HepG2 (cell line): ENCODE measurements at regions not wholly inside any gene's neighbourhood (a gene's known extent, or its start where the extent isn't known, plus 50 kb on each side); places are given as distances from the start of the nearest gene placed in this dataset.
A peak's percentile ranks its signal among the peaks of the same experiment; 100 is the strongest.

Source experiments
- ISL2 ChIP-seq: sonication (generic); formaldehyde crosslinking; IDR thresholded peaks from 2 replicates; pipeline ENCODE4 v1.5.0; 2020; ENCODE audit warnings: missing genetic modification reagents
- MEIS2 ChIP-seq: sonication (generic); formaldehyde crosslinking; IDR thresholded peaks from 2 replicates; pipeline ENCODE4 v1.9.0; 2021; ENCODE audit warnings: mild to moderate bottlenecking, missing genetic modification reagents
- NFYB ChIP-seq: sonication (generic); formaldehyde crosslinking; IDR thresholded peaks from 2 replicates; pipeline ENCODE4 v1.4.0; 2020; ENCODE audit warnings: missing genetic modification reagents
- NR2F1 ChIP-seq, 2 experiments: fragments of 450-650 bp in 1 of 2; formaldehyde crosslinking in 1 of 2; IDR thresholded peaks; 2 replicates each; pipeline versions ENCODE4 v1.5.0 to v1.6.1; 2016 to 2020; ENCODE audit warnings: mild to moderate bottlenecking in 1 of 2, missing compliant biosample characterization in 1 of 2, missing genetic modification reagents in 1 of 2, moderate library complexity in 1 of 2
- PAXIP1 ChIP-seq: sonication (generic); formaldehyde crosslinking; conservative IDR thresholded peaks from 2 replicates; pipeline ENCODE4 v1.4.0; 2020; ENCODE audit warnings: mild to moderate bottlenecking, missing genetic modification reagents, moderate library complexity
- RCOR2 ChIP-seq: IDR thresholded peaks from 2 replicates; pipeline ENCODE4 v1.6.1; 2016; ENCODE audit warnings: missing biosample characterization, missing genetic modification reagents
- RFXAP ChIP-seq: sonication (generic); formaldehyde crosslinking; IDR thresholded peaks from 2 replicates; pipeline ENCODE4 v1.4.0; 2020; ENCODE audit warnings: missing genetic modification reagents, borderline replicate concordance
- SAP130 ChIP-seq: IDR thresholded peaks from 2 replicates; pipeline ENCODE4 v1.6.1; 2016; ENCODE audit warnings: low read depth
- SNAPC2 ChIP-seq: sonication (generic); formaldehyde crosslinking; IDR thresholded peaks from 2 replicates; pipeline ENCODE4 v1.8.1; 2022; ENCODE audit warnings: mild to moderate bottlenecking, missing genetic modification reagents
- SPEN ChIP-seq: sonication (generic); formaldehyde crosslinking; IDR thresholded peaks from 2 replicates; pipeline ENCODE4 v1.5.1; 2020; ENCODE audit warnings: low read depth, mild to moderate bottlenecking, missing genetic modification reagents
- THRA ChIP-seq: sonication (generic); formaldehyde crosslinking; IDR thresholded peaks from 2 replicates; pipeline ENCODE4 v1.4.0; 2020; ENCODE audit warnings: missing genetic modification reagents, borderline replicate concordance
- ZFY ChIP-seq: sonication (generic); formaldehyde crosslinking; IDR thresholded peaks from 2 replicates; pipeline ENCODE4 v1.4.0; 2020; ENCODE audit warnings: missing genetic modification reagents
- ZNF354B ChIP-seq: sonication (generic); formaldehyde crosslinking; IDR thresholded peaks from 2 replicates; pipeline ENCODE4 v1.8.0; 2022; ENCODE audit warnings: mild to moderate bottlenecking, missing genetic modification reagents
- TF ChIP-seq, protein P1 (sequence below): IDR thresholded peaks from 2 replicates; pipeline ENCODE4 v1.6.1; 2018; ENCODE audit warnings: missing genetic modification reagents, mild to moderate bottlenecking, missing compliant biosample characterization
- TF ChIP-seq, protein P2 (sequence below): sonication (generic); formaldehyde crosslinking; IDR thresholded peaks from 2 replicates; pipeline ENCODE4 v1.9.0; 2021; ENCODE audit warnings: mild to moderate bottlenecking, missing genetic modification reagents

- TF ChIP-seq, protein P1, sequence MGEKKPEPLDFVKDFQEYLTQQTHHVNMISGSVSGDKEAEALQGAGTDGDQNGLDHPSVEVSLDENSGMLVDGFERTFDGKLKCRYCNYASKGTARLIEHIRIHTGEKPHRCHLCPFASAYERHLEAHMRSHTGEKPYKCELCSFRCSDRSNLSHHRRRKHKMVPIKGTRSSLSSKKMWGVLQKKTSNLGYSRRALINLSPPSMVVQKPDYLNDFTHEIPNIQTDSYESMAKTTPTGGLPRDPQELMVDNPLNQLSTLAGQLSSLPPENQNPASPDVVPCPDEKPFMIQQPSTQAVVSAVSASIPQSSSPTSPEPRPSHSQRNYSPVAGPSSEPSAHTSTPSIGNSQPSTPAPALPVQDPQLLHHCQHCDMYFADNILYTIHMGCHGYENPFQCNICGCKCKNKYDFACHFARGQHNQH: peak; percentile 55; the same call in 1 of the 2 replicates
- TF ChIP-seq RFXAP (CRISPR knock-in tag) (peak; percentile 44; the same call in 1 of the 2 replicates), ZFY (0 out of 2 replicates have a peak, but pooled peaks have one; percentile 11), ZNF354B (0 out of 2 replicates have a peak, but pooled peaks have one; percentile 55), NR2F1 (CRISPR knock-in tag; IDR thresholded peaks at IDR 0.05) (peak in 1 of 2 experiments; percentile 42; a peak in 1 of 4 replicates), MEIS2 (CRISPR knock-in tag) (peak; percentile 44; the same call in 1 of the 2 replicates), ISL2 (CRISPR knock-in tag) (peak; percentile 75), THRA (CRISPR knock-in tag) (peak; percentile 47; the same call in 1 of the 2 replicates), SNAPC2 (CRISPR knock-in tag) (peak; percentile 47; the same call in 1 of the 2 replicates), SAP130 (peak; percentile 74), RCOR2 (peak; percentile 45; the same call in 1 of the 2 replicates), PAXIP1 (CRISPR knock-in tag) (peak; percentile 84), SPEN (CRISPR knock-in tag) (0 out of 2 replicates have a peak, but pooled peaks have one; percentile 5), NFYB (peak; percentile 44)
- TF ChIP-seq, protein P2, sequence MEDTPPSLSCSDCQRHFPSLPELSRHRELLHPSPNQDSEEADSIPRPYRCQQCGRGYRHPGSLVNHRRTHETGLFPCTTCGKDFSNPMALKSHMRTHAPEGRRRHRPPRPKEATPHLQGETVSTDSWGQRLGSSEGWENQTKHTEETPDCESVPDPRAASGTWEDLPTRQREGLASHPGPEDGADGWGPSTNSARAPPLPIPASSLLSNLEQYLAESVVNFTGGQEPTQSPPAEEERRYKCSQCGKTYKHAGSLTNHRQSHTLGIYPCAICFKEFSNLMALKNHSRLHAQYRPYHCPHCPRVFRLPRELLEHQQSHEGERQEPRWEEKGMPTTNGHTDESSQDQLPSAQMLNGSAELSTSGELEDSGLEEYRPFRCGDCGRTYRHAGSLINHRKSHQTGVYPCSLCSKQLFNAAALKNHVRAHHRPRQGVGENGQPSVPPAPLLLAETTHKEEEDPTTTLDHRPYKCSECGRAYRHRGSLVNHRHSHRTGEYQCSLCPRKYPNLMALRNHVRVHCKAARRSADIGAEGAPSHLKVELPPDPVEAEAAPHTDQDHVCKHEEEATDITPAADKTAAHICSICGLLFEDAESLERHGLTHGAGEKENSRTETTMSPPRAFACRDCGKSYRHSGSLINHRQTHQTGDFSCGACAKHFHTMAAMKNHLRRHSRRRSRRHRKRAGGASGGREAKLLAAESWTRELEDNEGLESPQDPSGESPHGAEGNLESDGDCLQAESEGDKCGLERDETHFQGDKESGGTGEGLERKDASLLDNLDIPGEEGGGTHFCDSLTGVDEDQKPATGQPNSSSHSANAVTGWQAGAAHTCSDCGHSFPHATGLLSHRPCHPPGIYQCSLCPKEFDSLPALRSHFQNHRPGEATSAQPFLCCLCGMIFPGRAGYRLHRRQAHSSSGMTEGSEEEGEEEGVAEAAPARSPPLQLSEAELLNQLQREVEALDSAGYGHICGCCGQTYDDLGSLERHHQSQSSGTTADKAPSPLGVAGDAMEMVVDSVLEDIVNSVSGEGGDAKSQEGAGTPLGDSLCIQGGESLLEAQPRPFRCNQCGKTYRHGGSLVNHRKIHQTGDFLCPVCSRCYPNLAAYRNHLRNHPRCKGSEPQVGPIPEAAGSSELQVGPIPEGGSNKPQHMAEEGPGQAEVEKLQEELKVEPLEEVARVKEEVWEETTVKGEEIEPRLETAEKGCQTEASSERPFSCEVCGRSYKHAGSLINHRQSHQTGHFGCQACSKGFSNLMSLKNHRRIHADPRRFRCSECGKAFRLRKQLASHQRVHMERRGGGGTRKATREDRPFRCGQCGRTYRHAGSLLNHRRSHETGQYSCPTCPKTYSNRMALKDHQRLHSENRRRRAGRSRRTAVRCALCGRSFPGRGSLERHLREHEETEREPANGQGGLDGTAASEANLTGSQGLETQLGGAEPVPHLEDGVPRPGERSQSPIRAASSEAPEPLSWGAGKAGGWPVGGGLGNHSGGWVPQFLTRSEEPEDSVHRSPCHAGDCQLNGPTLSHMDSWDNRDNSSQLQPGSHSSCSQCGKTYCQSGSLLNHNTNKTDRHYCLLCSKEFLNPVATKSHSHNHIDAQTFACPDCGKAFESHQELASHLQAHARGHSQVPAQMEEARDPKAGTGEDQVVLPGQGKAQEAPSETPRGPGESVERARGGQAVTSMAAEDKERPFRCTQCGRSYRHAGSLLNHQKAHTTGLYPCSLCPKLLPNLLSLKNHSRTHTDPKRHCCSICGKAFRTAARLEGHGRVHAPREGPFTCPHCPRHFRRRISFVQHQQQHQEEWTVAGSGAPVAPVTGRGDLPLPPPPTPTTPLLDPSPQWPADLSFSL: peak; percentile 54; the same call in 1 of the 2 replicates
Observed at GRCh38 chr20:53863923-53864641, 206.3 kb downstream of the BCAS1 start (continued).
